Type B pancreatic cell (in vitro differentiated cells): ENCODE measurements at regions not wholly inside any gene's neighbourhood (a gene's known extent, or its start where the extent isn't known, plus 50 kb on each side); places are given as distances from the start of the nearest gene placed in this dataset.

Source experiments
- DNase-seq: peaks from one replicate; pipeline ENCODE4 v3.0.0; 2021; ENCODE audit warnings: mixed read lengths; ENCODE audit not compliant: unreplicated experiment; ENCODE audit errors: extremely low spot score
- H3K27ac Mint-ChIP-seq: 2 replicates; pipeline ENCODE4 v1.8.0; 2021; ENCODE audit warnings: mild to moderate bottlenecking, mixed read lengths
- H3K27me3 Mint-ChIP-seq: 2 replicates; pipeline ENCODE4 v1.8.0; 2021; ENCODE audit warnings: mixed read lengths
- H3K36me3 Mint-ChIP-seq: 2 replicates; pipeline ENCODE4 v1.8.0; 2021; ENCODE audit warnings: mixed read lengths
- H3K4me1 Mint-ChIP-seq: one replicate; pipeline ENCODE4 v1.8.0; 2021; ENCODE audit warnings: mixed read lengths; ENCODE audit not compliant: unreplicated experiment
- H3K4me3 Mint-ChIP-seq: 2 replicates; pipeline ENCODE4 v1.8.0; 2021; ENCODE audit warnings: mild to moderate bottlenecking, mixed read lengths
- H3K9me3 Mint-ChIP-seq: 2 replicates; pipeline ENCODE4 v1.8.0; 2021; ENCODE audit warnings: mixed read lengths
- TF ChIP-seq, protein P1 (sequence below): fragments of 200-600 bp; sonication (generic); conservative IDR thresholded peaks from 2 replicates; pipeline ENCODE4 v1.5.0; 2021; ENCODE audit warnings: antibody characterized with exemption, mild to moderate bottlenecking

DNA sequence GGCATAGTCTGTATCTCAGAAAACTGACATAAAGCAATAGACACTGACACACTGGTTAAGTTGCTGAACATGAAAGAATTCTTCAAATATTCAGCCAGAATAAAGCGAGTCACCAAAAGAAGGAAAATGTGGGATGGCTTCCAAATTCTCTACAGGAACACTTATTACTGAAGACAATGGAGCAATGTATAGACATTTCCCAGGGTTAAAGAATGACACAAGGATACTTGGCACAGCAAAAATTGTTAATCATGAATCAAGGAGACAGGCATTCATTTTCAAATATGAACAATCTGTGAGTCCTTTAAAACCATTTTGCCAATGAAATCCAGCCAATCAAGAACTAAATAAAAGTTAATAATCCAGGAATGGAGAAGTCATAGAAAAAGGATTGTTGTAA lies 92.5 kb downstream of the MTX3 start:
- DNase-seq = no peak
- Mint-ChIP-seq H3K9me3 (no peaks in the 10 kb centered on the region), H3K27ac (no peak overlapping the region), H3K4me3 (no peak overlapping the region), H3K4me1 (no peaks in the 10 kb centered on the region), H3K36me3 (no peaks in the 10 kb centered on the region), H3K27me3 (peaks cover 3% of the 10 kb centered on the region)
- TF ChIP-seq, protein P1, sequence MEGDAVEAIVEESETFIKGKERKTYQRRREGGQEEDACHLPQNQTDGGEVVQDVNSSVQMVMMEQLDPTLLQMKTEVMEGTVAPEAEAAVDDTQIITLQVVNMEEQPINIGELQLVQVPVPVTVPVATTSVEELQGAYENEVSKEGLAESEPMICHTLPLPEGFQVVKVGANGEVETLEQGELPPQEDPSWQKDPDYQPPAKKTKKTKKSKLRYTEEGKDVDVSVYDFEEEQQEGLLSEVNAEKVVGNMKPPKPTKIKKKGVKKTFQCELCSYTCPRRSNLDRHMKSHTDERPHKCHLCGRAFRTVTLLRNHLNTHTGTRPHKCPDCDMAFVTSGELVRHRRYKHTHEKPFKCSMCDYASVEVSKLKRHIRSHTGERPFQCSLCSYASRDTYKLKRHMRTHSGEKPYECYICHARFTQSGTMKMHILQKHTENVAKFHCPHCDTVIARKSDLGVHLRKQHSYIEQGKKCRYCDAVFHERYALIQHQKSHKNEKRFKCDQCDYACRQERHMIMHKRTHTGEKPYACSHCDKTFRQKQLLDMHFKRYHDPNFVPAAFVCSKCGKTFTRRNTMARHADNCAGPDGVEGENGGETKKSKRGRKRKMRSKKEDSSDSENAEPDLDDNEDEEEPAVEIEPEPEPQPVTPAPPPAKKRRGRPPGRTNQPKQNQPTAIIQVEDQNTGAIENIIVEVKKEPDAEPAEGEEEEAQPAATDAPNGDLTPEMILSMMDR = no peak

DNA sequence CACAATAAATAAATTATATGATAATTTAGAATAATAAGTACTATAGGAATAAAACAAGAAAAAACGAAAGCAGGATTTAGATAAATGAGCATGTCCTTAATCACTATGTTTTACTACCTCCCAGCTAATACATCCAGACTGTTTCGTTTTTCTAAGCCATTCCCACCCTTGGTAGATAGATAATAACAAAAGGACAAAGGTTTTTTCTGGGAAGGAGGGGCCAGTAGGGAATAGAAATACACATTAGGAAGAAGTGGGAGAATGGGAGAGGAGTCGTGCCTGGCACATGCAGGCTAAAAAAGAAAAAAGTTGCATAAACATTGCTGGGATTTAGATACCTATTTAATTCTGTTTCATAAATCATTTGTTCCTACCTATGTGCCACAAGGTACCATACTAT lies 97.1 kb downstream of the MTX3 start:
- H3K9me3 Mint-ChIP-seq = no peaks in the 10 kb centered on the region
- no peak overlapping the region for H3K4me3 Mint-ChIP-seq
- H3K27ac Mint-ChIP-seq = no peak overlapping the region
- TF ChIP-seq, protein P1 = no peak
- no peak for DNase-seq
- no peaks in the 10 kb centered on the region for H3K4me1 Mint-ChIP-seq
- H3K36me3 Mint-ChIP-seq = no peaks in the 10 kb centered on the region
- peaks cover 7% of the 10 kb centered on the region for H3K27me3 Mint-ChIP-seq

DNA sequence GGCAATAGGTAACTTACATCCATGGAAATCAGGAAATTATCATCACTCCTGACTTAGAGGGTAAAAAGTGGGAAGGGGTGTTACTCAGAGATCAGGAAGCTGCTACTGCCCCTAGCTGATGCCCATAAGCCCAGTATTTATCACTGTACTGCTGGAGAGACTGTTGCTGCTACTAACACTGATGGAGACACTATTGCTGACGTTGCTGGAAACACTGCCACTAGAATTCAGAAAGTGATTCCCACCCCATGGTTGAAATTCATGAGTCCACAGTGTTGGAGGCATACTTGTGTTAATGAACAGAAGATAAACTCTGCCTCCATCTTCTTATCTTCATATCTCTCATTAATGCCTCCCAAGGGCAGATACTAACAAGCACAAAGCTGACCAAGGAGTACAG lies 97.6 kb downstream of the MTX3 start:
- no peaks in the 10 kb centered on the region for H3K4me1 Mint-ChIP-seq
- H3K9me3 Mint-ChIP-seq = no peaks in the 10 kb centered on the region

DNA sequence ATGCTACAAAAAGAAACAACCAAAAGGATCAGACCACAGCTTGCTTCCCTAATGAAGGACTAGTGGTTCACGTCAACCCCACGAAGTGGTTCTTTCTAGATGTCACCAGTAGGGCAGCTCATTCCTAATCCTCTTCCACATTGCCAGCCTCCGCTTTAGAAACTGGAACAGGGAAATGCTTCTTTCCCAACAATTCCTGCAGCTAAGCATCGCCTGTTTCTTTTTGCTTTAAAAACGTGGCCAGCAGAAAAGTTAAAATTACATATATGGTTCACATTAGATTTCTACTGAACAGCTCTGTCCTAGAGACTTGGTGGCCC lies 100.2 kb downstream of the MTX3 start:
- Mint-ChIP-seq H3K27me3 (peaks cover 4% of the 10 kb centered on the region), H3K36me3 (no peaks in the 10 kb centered on the region), H3K4me1 (no peaks in the 10 kb centered on the region), H3K4me3 (no peak overlapping the region), H3K9me3 (no peaks in the 10 kb centered on the region), H3K27ac (no peak overlapping the region)
- DNase-seq = no peak
- TF ChIP-seq, protein P1 = peak; percentile 48

More for the DNA sequence above, 97.6 kb downstream of the MTX3 start:
- H3K27ac Mint-ChIP-seq = no peak overlapping the region
- TF ChIP-seq, protein P1 = no peak
- DNase-seq = no peak
- no peak overlapping the region for H3K4me3 Mint-ChIP-seq
- no peaks in the 10 kb centered on the region for H3K36me3 Mint-ChIP-seq
- peaks cover 7% of the 10 kb centered on the region for H3K27me3 Mint-ChIP-seq

DNA sequence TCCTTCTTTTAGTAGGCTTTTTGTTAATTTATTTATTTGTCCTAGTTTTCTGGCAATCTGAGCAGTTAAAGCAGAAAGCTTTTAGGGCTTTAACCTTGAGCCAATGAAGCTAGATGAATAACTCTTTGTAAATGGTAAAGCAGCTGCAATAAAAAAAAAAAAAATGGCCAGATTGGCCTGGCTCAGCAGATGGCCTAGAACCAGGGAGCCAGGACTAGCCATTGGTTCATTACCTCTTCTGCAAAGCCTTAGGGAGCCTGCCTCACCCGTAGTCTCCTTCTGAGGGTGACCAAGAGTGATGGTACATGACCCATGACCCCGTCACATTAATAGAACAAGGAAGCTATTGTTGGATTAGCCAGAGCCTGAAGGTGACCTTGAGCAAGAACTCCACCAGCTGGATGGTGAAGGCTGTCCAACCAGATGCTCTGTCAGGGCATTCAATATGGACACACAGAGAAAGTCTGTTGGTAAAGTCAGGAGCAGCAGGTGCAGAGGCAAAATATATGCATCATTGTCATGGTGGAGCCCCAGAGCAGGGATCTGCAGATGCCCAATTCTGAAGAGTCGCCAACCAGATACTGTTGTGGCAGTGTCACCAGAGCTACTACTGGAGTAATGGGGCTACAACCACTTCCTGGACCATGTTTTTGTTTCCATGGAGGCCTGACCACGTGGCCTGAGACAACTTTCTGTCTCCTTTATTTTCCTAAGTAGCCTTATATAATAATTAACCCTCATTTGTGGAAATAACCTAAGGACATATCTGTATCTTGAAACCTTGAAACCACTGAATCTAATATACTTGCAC lies 100.7 kb downstream of the MTX3 start:
- no peak for DNase-seq
- H3K4me1 Mint-ChIP-seq = no peaks in the 10 kb centered on the region
- TF ChIP-seq, protein P1 = no peak
- H3K9me3 Mint-ChIP-seq = no peaks in the 10 kb centered on the region
- no peak overlapping the region for H3K27ac Mint-ChIP-seq
- H3K4me3 Mint-ChIP-seq = no peak overlapping the region
- H3K27me3 Mint-ChIP-seq = peaks cover 4% of the 10 kb centered on the region
- H3K36me3 Mint-ChIP-seq = no peaks in the 10 kb centered on the region
